ENCODE measurements at regions not wholly inside any gene's neighbourhood (a gene's known extent, or its start where the extent isn't known, plus 50 kb on each side); places are given as distances from the start of the nearest gene placed in this dataset.

GRCh38 chr2:82524826-82525225, 1934.3 kb downstream of the SUCLG1 start:
- H3K4me3 ChIP-seq = no peak overlapping the region
- intact Hi-C loops (cut with micrococcal nuclease) = no loop called here
- ChIA-PET POLR2A (no interaction called here), CTCF (ENCODE audit: low intra/inter-chr PET ratio) (no interaction called here)
- H2AFZ ChIP-seq (ENCODE audit: low read depth, low read length) = no peak overlapping the region
- no peak overlapping the region for H3K27ac ChIP-seq (ENCODE audit: extremely low read depth, low read depth, low read length)
- no peaks in the 10 kb centered on the region for H4K20me1 ChIP-seq (replicated peaks; ENCODE audit: control insufficient read depth, insufficient read depth, low read length)
- DNase-seq (ENCODE audit: extremely low read depth in 1 of 4, low spot score in 3 of 4) (no peak), ATAC-seq (no peak), FAIRE-seq (no peak)
- no TSS peak for BruUV-seq (replicated peaks)
- in situ Hi-C loops (cut with MboI) = no loop called here
- no peaks in the 10 kb centered on the region for H3K79me2 ChIP-seq (ENCODE audit: control insufficient read depth, insufficient read depth, low read length)
- WGBS (ENCODE audit: insufficient coverage, low coverage, missing lambda C conversion rate) = 2% methylated on average over 7 of the region's 7 CpGs
- no peaks in the 10 kb centered on the region for H3K36me3 ChIP-seq (ENCODE audit: control insufficient read depth, insufficient read depth, low read length)
- no peaks in the 10 kb centered on the region for H3K9me3 ChIP-seq (replicated peaks; ENCODE audit: control insufficient read depth, insufficient read depth, low read depth, low read length)
- H3K27me3 ChIP-seq (ENCODE audit: control insufficient read depth in 2 of 2, insufficient read depth in 2 of 2, low read length in 2 of 2) = no peaks in the 10 kb centered on the region
- H3K9ac ChIP-seq (ENCODE audit: insufficient read depth in 1 of 2, low read depth in 2 of 2, low read length in 2 of 2) = no peak overlapping the region
- H3K9me1 ChIP-seq (ENCODE audit: control insufficient read depth, insufficient read depth, low read length) = no peaks in the 10 kb centered on the region
- H3K4me1 ChIP-seq (replicated peaks in 1 of 2; ENCODE audit: control insufficient read depth in 2 of 2, insufficient read depth in 2 of 2, low read length in 2 of 2) = no peaks in the 10 kb centered on the region
- H3K4me2 ChIP-seq (ENCODE audit: insufficient read depth, low read length) = no peak overlapping the region
- no peak for TF ChIP-seq TCF7L2 (IDR thresholded peaks at IDR 0.05; ENCODE audit: low read depth, low read length)
- TF ChIP-seq RNF219 (CRISPR knock-in tag; IDR thresholded peaks at IDR 0.05) = no peak
- TF ChIP-seq ZNF133 (CRISPR knock-in tag; IDR thresholded peaks at IDR 0.05) = no peak
- no peak for TF ChIP-seq MAFF (IDR thresholded peaks at IDR 0.05; ENCODE audit: low read length)
- TF ChIP-seq RFX1 (IDR thresholded peaks at IDR 0.05) = no peak
- TF ChIP-seq ZNF512 (tag; IDR thresholded peaks at IDR 0.05) = no peak
- no peak for TF ChIP-seq CBX2 (IDR thresholded peaks at IDR 0.05; ENCODE audit: insufficient read depth, low read length, poor library complexity, severe bottlenecking)
- TF ChIP-seq SRSF3 (IDR thresholded peaks at IDR 0.05; ENCODE audit: insufficient read depth, low read length) = no peak
- no peak for TF ChIP-seq ZNF668 (CRISPR knock-in tag; IDR thresholded peaks at IDR 0.05)
- no peak for TF ChIP-seq ID3 (CRISPR knock-in tag; IDR thresholded peaks at IDR 0.05)
- no peak for TF ChIP-seq ID3 (tag; IDR thresholded peaks at IDR 0.05)
- TF ChIP-seq NFATC3 (IDR thresholded peaks at IDR 0.05) = no peak
- TF ChIP-seq FOXP1 (CRISPR knock-in tag; IDR thresholded peaks at IDR 0.05) = no peak
